Panc1 (cell line): ENCODE measurements at regions not wholly inside any gene's neighbourhood (a gene's known extent, or its start where the extent isn't known, plus 50 kb on each side); places are given as distances from the start of the nearest gene placed in this dataset.

Source experiments
- ATAC-seq: fragments of 200-7000 bp; cut with Tn5 transposase; 2 replicates; pipeline ENCODE4 v1.9.1; 2020; ENCODE audit warnings: mild to moderate bottlenecking, moderate library complexity
- BruUV-seq: library from RNA; stranded (reverse); fragments of 400-500 nt; replicated peaks from 2 replicates; lab custom pipeline; 2021; lab: Mats Ljungman, UMichigan
- CTCF ChIA-PET: fragments of 300-600 bp; sonication (Branson Sonifier 250); formaldehyde crosslinking; loops from one replicate; lab custom pipeline; 2022; ENCODE audit warnings: antibody characterized with exemption; lab: Charles Lee
- POLR2A ChIA-PET: fragments of 300-600 bp; sonication (Branson Sonifier 250); formaldehyde crosslinking; loops from one replicate; lab custom pipeline; 2022; ENCODE audit warnings: antibody characterized with exemption; lab: Charles Lee
- DNase-seq: peaks from one replicate; pipeline ENCODE4 v3.0.0-alpha.2; 2010; ENCODE audit warnings: low read depth, low spot score
- H3K27ac ChIP-seq: 2 replicates; pipeline ENCODE4 v1.5.1; 2011; ENCODE audit warnings: mild to moderate bottlenecking, low read length, inconsistent platforms
- H3K27me3 ChIP-seq: fragments of 200-500 bp; sonication (Bioruptor generic); 2 replicates; pipeline ENCODE4 v1.6.0; 2014; ENCODE audit warnings: low read length, inconsistent platforms; ENCODE audit not compliant: control insufficient read depth, insufficient read depth
- H3K36me3 ChIP-seq: fragments of 200-500 bp; sonication (Bioruptor generic); 2 replicates; pipeline ENCODE4 v1.5.1; 2014; ENCODE audit warnings: inconsistent platforms, mild to moderate bottlenecking, low read length, moderate library complexity; ENCODE audit not compliant: control insufficient read depth, insufficient read depth
- H3K4me1 ChIP-seq: 2 replicates; pipeline ENCODE4 v1.5.1; 2011; ENCODE audit warnings: inconsistent platforms, mild to moderate bottlenecking, low read length, moderate library complexity; ENCODE audit not compliant: control insufficient read depth, insufficient read depth
- H3K4me3 ChIP-seq, 2 experiments: 2 replicates each; pipeline ENCODE4 v1.5.1; 2011 to 2012; ENCODE audit warnings: low read depth in 2 of 2, low read length in 2 of 2, mild to moderate bottlenecking in 2 of 2, inconsistent platforms in 1 of 2, moderate library complexity in 1 of 2
- H3K9me3 ChIP-seq: fragments of 200-500 bp; sonication (Bioruptor generic); 2 replicates; pipeline ENCODE4 v1.5.1; 2014; ENCODE audit warnings: low read depth, mild to moderate bottlenecking, inconsistent platforms, low read length, moderate library complexity; ENCODE audit not compliant: control insufficient read depth, insufficient read depth
- POLR2AphosphoS5 ChIP-seq: IDR thresholded peaks from 2 replicates; pipeline ENCODE4 v1.6.1; 2012; ENCODE audit warnings: mild to moderate bottlenecking, low read depth, low read length, moderate library complexity
- SIN3A ChIP-seq: IDR thresholded peaks from 2 replicates; pipeline ENCODE4 v1.6.1; 2012; ENCODE audit warnings: low read depth, mild to moderate bottlenecking, low read length, moderate library complexity, borderline replicate concordance; ENCODE audit not compliant: insufficient read depth
- TCF7L2 ChIP-seq: IDR thresholded peaks from 2 replicates; pipeline ENCODE4 v1.6.1; 2011; ENCODE audit warnings: mild to moderate bottlenecking, low read depth, low read length, inconsistent platforms
- in situ Hi-C: cut with HindIII; loops from 2 replicates; pipeline ENCODE4 v1.10.0; 2016; ENCODE audit warnings: low sequenced_read_pairs, low pct_unique_long_range_greater_than_20kb
- intact Hi-C: fragments of 100-400 bp; cut with micrococcal nuclease; formaldehyde crosslinking; loops from one replicate; pipeline ENCODE4 v1.10.0; 2022; ENCODE audit not compliant: unreplicated experiment
- TF ChIP-seq, protein P1 (sequence below): fragments of 450-650 bp; IDR thresholded peaks from 2 replicates; pipeline ENCODE4 v1.5.1; 2017; ENCODE audit warnings: mild to moderate bottlenecking
- TF ChIP-seq, protein P2 (sequence below), 2 experiments: IDR thresholded peaks; 2 replicates each; pipeline ENCODE4 v1.6.1; 2011 to 2012; ENCODE audit warnings: low read depth in 2 of 2, control low read depth in 1 of 2, low read length in 1 of 2, mild to moderate bottlenecking in 1 of 2, moderate library complexity in 1 of 2; ENCODE audit not compliant: insufficient read depth in 1 of 2

DNA sequence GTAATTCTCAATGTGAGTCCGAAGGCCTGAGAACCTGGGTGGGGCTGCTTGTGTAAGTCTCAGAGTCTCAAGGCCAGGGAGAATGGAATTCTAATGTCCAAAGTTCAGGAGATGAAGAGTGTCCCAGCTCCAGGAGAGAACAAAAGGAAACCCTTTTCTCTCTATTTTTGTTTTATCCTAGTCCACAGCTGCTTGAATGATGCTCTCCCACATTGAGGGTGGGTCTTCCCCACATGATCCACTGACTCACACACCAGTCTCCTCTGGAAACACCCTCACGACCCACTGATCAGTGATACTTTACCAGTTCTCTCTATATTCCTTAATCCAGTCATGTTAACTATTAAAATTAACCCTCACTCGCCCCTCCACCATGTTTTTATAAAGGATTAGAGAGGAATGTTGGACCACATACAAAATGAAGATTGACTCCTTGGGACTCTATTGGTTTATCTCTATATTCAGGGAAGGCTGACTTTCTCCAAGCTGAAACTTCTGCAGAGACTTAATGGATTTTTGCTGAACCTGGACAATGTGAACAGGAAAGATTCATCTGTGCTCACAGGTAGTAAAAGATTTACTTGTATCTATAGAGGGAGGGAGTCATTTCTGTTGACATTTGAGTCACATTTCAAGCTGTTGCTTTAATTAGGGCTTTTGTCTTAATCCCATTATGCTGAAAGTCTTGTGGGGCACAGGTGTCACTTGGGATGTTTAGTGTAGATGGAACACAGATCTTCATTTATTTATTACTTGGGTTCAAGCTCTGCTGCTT is 1061.0 kb upstream of the TMEM132C start:
- no TSS peak for BruUV-seq
- CTCF ChIA-PET, result no interaction called here
- H3K4me3 ChIP-seq, result no peak overlapping the region

DNA sequence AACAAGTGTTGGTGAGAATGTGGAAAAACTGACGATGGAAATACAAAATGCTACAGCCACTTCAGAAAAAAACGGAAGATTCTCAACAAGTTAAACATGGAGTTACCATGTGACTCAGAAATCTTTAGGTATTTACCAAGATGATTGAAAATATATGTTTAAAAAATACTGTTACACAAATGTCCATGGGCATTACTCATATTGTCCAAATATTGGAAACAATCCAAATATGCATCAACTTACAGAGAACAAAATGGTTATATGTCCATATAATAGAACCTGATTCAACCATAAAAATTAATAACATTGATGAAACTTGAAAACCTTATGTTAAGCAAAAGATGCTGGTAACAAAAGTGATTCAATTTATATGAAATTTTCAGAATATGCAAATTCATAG is 1057.7 kb upstream of the TMEM132C start:
- Histone ChIP-seq H3K36me3 (no peaks in the 10 kb centered on the region), H3K9me3 (no peaks in the 10 kb centered on the region), H3K27me3 (no peaks in the 10 kb centered on the region), H3K4me3 (no peak overlapping the region), H3K4me1 (no peaks in the 10 kb centered on the region), H3K27ac (no peak overlapping the region)
- no peak for TF ChIP-seq SIN3A
- TF ChIP-seq, protein P1, sequence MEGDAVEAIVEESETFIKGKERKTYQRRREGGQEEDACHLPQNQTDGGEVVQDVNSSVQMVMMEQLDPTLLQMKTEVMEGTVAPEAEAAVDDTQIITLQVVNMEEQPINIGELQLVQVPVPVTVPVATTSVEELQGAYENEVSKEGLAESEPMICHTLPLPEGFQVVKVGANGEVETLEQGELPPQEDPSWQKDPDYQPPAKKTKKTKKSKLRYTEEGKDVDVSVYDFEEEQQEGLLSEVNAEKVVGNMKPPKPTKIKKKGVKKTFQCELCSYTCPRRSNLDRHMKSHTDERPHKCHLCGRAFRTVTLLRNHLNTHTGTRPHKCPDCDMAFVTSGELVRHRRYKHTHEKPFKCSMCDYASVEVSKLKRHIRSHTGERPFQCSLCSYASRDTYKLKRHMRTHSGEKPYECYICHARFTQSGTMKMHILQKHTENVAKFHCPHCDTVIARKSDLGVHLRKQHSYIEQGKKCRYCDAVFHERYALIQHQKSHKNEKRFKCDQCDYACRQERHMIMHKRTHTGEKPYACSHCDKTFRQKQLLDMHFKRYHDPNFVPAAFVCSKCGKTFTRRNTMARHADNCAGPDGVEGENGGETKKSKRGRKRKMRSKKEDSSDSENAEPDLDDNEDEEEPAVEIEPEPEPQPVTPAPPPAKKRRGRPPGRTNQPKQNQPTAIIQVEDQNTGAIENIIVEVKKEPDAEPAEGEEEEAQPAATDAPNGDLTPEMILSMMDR, result no peak
- TF ChIP-seq, protein P2, sequence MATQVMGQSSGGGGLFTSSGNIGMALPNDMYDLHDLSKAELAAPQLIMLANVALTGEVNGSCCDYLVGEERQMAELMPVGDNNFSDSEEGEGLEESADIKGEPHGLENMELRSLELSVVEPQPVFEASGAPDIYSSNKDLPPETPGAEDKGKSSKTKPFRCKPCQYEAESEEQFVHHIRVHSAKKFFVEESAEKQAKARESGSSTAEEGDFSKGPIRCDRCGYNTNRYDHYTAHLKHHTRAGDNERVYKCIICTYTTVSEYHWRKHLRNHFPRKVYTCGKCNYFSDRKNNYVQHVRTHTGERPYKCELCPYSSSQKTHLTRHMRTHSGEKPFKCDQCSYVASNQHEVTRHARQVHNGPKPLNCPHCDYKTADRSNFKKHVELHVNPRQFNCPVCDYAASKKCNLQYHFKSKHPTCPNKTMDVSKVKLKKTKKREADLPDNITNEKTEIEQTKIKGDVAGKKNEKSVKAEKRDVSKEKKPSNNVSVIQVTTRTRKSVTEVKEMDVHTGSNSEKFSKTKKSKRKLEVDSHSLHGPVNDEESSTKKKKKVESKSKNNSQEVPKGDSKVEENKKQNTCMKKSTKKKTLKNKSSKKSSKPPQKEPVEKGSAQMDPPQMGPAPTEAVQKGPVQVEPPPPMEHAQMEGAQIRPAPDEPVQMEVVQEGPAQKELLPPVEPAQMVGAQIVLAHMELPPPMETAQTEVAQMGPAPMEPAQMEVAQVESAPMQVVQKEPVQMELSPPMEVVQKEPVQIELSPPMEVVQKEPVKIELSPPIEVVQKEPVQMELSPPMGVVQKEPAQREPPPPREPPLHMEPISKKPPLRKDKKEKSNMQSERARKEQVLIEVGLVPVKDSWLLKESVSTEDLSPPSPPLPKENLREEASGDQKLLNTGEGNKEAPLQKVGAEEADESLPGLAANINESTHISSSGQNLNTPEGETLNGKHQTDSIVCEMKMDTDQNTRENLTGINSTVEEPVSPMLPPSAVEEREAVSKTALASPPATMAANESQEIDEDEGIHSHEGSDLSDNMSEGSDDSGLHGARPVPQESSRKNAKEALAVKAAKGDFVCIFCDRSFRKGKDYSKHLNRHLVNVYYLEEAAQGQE (IDR thresholded peaks at IDR 0.05; ENCODE audit: insufficient read depth in 1 of 2, low read depth in 2 of 2, low read length in 1 of 2), result no peak
- TF ChIP-seq POLR2AphosphoS5, result no peak
- TF ChIP-seq TCF7L2, result no peak
- BruUV-seq, result no TSS peak
- ATAC-seq (no peak), DNase-seq (no peak)
- intact Hi-C loops, result no loop called here
- CTCF ChIA-PET, result no interaction called here
- POLR2A ChIA-PET, result no interaction called here
- in situ Hi-C loops, result no loop called here

More for the DNA sequence above, 1061.0 kb upstream of the TMEM132C start:
- in situ Hi-C loops (no loop called here), intact Hi-C loops (no loop called here)
- Histone ChIP-seq H3K9me3 (no peaks in the 10 kb centered on the region), H3K27ac (no peak overlapping the region), H3K36me3 (no peaks in the 10 kb centered on the region), H3K27me3 (no peaks in the 10 kb centered on the region), H3K4me1 (no peaks in the 10 kb centered on the region)
- ATAC-seq (no peak), DNase-seq (no peak)
- TF ChIP-seq, protein P2 (IDR thresholded peaks at IDR 0.05; ENCODE audit: insufficient read depth in 1 of 2, low read depth in 2 of 2, low read length in 1 of 2), result no peak
- TF ChIP-seq SIN3A, result no peak
- TF ChIP-seq TCF7L2, result no peak
- TF ChIP-seq, protein P1, result no peak
- no peak for TF ChIP-seq POLR2AphosphoS5
- POLR2A ChIA-PET, result no interaction called here
